Transverse colon (tissue), 4 donors: ENCODE measurements at regions not wholly inside any gene's neighbourhood (a gene's known extent, or its start where the extent isn't known, plus 50 kb on each side); places are given as distances from the start of the nearest gene placed in this dataset.

Experiments used
- CTCF ChIP-seq, 5 experiments: fragments of 200-600 bp in 3 of 5; fragments of 450-650 bp in 2 of 5; sonication (generic) in 3 of 5; IDR thresholded peaks; 1 replicate in 2 of 5; 2 replicates in 3 of 5; pipeline ENCODE4 v1.5.1; 2016 to 2017; ENCODE audit warnings: antibody characterized with exemption in 5 of 5, inconsistent platforms in 3 of 5, mild to moderate bottlenecking in 2 of 5, moderate library complexity in 1 of 5
- POLR2A ChIP-seq: fragments of 450-650 bp; IDR thresholded peaks from one replicate; pipeline ENCODE4 v1.6.1; 2016; ENCODE audit warnings: antibody characterized with exemption, mild to moderate bottlenecking, moderate library complexity
- POLR2AphosphoS5 ChIP-seq, 3 donors: sonication (generic); formaldehyde crosslinking; IDR thresholded peaks; one replicate each; pipeline ENCODE4 v1.6.1; 2016; ENCODE audit warnings: antibody characterized with exemption in 3 of 3

- no peak for TF ChIP-seq CTCF (IDR thresholded peaks at IDR 0.05)
- TF ChIP-seq POLR2AphosphoS5 (IDR thresholded peaks at IDR 0.05), result no peak
- TF ChIP-seq POLR2A, result no peak
Observed at GRCh38 chr3:24037971-24038370, 92.9 kb downstream of the NR1D2 start.
